SU-DHL-6 (cell line): ENCODE measurements at regions not wholly inside any gene's neighbourhood (a gene's known extent, or its start where the extent isn't known, plus 50 kb on each side); places are given as distances from the start of the nearest gene placed in this dataset.
"Not testable (repeated sequence)": the region's sequence is repeated elsewhere in the genome, so short reads cannot be mapped to it uniquely, and the experiment has no call there.

Source experiments
- H2AFZ ChIP-seq: fragments of 200-600 bp; sonication (generic); 2 replicates; pipeline ENCODE4 v1.6.1; 2014; ENCODE audit warnings: low read depth, mild to moderate bottlenecking, moderate library complexity, mixed read lengths, antibody characterized with exemption, low read length; ENCODE audit not compliant: severe bottlenecking
- H3F3A ChIP-seq: fragments of 200-600 bp; shearing (Covaris generic); 2 replicates; pipeline ENCODE4 v1.6.0; 2016; ENCODE audit warnings: antibody characterized with exemption, mild to moderate bottlenecking; ENCODE audit not compliant: insufficient read depth
- H3K27ac ChIP-seq: fragments of 200-600 bp; sonication (generic); 2 replicates; pipeline ENCODE4 v1.5.1; 2016; ENCODE audit warnings: low read depth, mild to moderate bottlenecking, low read length, moderate library complexity, mixed read lengths
- H3K27me3 ChIP-seq: fragments of 200-600 bp; sonication (generic), shearing (Covaris generic); 2 replicates; pipeline ENCODE4 v1.6.0; 2014; ENCODE audit warnings: mild to moderate bottlenecking, low read length
- H3K36me3 ChIP-seq: fragments of 200-600 bp; sonication (generic); 2 replicates; pipeline ENCODE4 v1.6.1; 2014; ENCODE audit warnings: mild to moderate bottlenecking, low read length, mixed read lengths
- H3K4me2 ChIP-seq: fragments of 300-600, 200-600 bp; shearing (Covaris generic), sonication (generic); 2 replicates; pipeline ENCODE4 v1.6.0; 2014; ENCODE audit warnings: low read length, low read depth, mild to moderate bottlenecking; ENCODE audit not compliant: poor library complexity, severe bottlenecking
- H3K4me3 ChIP-seq: fragments of 200-600 bp; sonication (generic); 2 replicates; pipeline ENCODE4 v1.5.1; 2014; ENCODE audit warnings: antibody characterized with exemption, low read length, mild to moderate bottlenecking, mixed read lengths; ENCODE audit not compliant: insufficient read depth, poor library complexity, severe bottlenecking
- H3K79me2 ChIP-seq: fragments of 200-600 bp; sonication (generic); 2 replicates; pipeline ENCODE4 v1.6.1; 2014; ENCODE audit warnings: mild to moderate bottlenecking, low read length, moderate library complexity; ENCODE audit not compliant: insufficient read depth
- H3K9ac ChIP-seq: fragments of 200-600 bp; sonication (generic); 2 replicates; pipeline ENCODE4 v1.7.0; 2014; ENCODE audit warnings: mild to moderate bottlenecking, low read length
- H3K9me2 ChIP-seq: fragments of 200-600 bp; sonication (generic); replicated peaks from 2 replicates; pipeline ENCODE4 v1.6.1; 2014; ENCODE audit warnings: low read length; ENCODE audit not compliant: insufficient read depth
- H3K9me3 ChIP-seq: fragments of 200-600 bp; sonication (generic); 2 replicates; pipeline ENCODE4 v1.6.1; 2014; ENCODE audit warnings: low read length, mixed read lengths; ENCODE audit not compliant: insufficient read depth
- H4K20me1 ChIP-seq: fragments of 200-600 bp; sonication (generic); 2 replicates; pipeline ENCODE4 v1.6.1; 2014; ENCODE audit warnings: low read depth, mild to moderate bottlenecking, antibody characterized with exemption, low read length, moderate library complexity, mixed read lengths
- TF ChIP-seq, protein P1 (sequence below): fragments of 200-600 bp; sonication (generic); IDR thresholded peaks from one replicate; pipeline ENCODE4 v1.5.1; 2017; ENCODE audit warnings: antibody characterized with exemption, mild to moderate bottlenecking, low read length, moderate library complexity; ENCODE audit not compliant: insufficient read depth, poor library complexity, severe bottlenecking

DNA sequence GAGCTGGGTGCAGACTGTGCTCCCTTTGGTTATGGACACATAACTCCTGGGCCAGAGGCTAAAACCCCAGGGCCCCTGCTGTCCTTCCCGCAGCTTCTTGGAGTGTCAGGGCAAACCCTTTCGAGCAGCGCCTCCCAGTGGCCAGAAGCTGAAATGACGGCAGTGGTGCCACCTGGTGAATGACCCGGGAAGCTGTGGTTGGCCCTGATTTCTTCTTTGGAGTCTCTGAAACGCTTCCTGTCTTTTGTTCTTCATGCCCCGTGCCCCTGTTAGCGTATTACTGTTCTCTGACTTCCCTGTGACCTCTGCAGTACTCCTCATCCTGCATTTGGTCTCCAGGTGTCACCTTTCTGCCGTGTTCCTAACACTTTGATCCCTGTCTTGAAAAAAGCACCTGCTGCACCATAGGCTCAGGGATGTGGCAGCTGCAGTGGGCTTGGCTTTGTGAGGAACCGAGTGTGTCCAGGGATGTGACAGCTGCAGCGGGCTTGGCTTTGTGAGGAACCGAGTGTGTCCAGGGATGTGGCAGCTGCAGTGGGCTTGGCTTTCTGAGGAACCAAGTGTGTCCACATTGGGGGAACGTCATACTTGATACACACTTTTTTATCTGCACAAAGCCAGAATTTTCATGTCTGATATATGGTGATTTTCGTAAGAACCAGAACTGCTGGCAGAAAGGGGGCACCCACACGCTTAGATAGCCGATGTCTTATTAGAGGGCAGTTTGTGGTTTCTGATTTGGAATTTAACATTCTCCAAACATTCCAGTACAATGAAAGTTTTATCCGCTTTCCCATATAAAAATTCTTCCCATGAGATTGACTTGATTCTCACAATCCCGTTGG lies 241.8 kb upstream of the FRG2C start:
- H3K4me2 ChIP-seq, H3K27ac ChIP-seq, H3K9ac ChIP-seq, H3K9me2 ChIP-seq, H2AFZ ChIP-seq, H3K9me3 ChIP-seq, H4K20me1 ChIP-seq, H3K27me3 ChIP-seq, H3F3A ChIP-seq, H3K4me3 ChIP-seq, H3K79me2 ChIP-seq, H3K36me3 ChIP-seq: not testable (repeated sequence)
- TF ChIP-seq, protein P1, sequence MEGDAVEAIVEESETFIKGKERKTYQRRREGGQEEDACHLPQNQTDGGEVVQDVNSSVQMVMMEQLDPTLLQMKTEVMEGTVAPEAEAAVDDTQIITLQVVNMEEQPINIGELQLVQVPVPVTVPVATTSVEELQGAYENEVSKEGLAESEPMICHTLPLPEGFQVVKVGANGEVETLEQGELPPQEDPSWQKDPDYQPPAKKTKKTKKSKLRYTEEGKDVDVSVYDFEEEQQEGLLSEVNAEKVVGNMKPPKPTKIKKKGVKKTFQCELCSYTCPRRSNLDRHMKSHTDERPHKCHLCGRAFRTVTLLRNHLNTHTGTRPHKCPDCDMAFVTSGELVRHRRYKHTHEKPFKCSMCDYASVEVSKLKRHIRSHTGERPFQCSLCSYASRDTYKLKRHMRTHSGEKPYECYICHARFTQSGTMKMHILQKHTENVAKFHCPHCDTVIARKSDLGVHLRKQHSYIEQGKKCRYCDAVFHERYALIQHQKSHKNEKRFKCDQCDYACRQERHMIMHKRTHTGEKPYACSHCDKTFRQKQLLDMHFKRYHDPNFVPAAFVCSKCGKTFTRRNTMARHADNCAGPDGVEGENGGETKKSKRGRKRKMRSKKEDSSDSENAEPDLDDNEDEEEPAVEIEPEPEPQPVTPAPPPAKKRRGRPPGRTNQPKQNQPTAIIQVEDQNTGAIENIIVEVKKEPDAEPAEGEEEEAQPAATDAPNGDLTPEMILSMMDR, result peak; percentile 16

DNA sequence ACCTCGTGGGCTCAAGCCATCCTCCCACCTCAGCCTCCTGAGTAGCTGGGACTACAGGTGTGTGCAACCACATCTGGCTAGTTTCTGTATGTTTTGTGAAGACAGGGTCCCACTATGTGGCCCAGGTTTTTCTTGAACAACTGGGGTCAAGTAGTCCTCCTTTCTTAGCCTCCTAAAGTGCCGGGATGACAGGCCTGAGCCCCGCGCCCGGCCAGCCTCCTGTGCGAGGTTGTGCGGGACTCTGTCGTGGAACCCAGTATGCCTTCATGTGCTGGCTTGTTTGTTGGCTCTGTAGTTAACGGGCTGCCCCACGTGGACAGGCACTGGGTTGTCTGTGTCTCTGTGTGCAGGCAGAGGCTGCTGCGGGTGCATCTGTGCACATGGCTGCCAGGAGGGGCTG lies 238.7 kb upstream of the FRG2C start:
- not testable (repeated sequence) for H3K27ac ChIP-seq, H2AFZ ChIP-seq, H3K36me3 ChIP-seq, H3K9me2 ChIP-seq, H4K20me1 ChIP-seq, H3F3A ChIP-seq, H3K27me3 ChIP-seq, H3K9me3 ChIP-seq, H3K79me2 ChIP-seq, H3K4me3 ChIP-seq, H3K9ac ChIP-seq, H3K4me2 ChIP-seq

DNA sequence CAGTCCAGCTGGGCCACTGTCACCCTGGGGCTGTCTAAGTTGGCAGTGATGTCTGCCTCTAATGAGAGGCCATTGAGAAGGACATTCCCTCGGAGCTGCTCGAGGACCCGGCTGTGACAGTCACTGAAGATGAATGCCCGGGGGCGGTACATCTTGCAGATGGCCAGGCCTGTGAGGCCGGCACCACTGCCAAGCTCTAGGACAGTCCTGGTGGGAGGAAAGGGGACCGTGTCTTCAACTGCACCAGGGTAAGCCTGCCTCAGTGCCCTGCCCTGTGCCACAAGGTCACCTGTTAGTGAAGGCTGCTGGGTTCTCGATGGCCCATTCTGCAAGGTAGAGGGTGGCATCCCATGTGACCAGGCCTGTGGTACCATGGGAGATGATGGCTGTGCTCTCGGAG lies 236.6 kb upstream of the FRG2C start:
- H3F3A ChIP-seq, H3K79me2 ChIP-seq, H3K9me2 ChIP-seq, H3K36me3 ChIP-seq, H3K4me3 ChIP-seq, H3K9me3 ChIP-seq, H3K27me3 ChIP-seq, H3K4me2 ChIP-seq, H4K20me1 ChIP-seq, H3K27ac ChIP-seq, H2AFZ ChIP-seq, H3K9ac ChIP-seq: not testable (repeated sequence)

DNA sequence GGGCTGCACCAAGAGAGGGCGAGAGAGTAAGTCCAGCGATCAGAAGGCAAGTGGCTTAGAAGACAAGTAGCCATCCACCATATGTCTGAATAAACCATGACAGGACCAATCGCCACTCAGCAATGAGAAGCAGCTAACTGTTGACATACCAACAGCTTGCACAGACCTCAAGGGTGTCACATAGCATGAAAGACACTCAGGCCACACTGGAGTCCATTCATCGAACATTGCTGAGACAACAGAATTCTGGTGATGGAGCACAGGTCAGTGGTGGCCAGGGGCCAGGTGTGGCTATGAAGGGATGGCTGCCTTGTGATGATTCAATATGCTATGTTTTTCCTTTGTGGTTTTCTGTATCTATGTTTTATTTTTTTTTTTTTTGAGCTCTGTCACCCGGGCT lies 236.2 kb upstream of the FRG2C start:
- not testable (repeated sequence) for H3K27ac ChIP-seq, H3K9me3 ChIP-seq, H3F3A ChIP-seq, H3K9ac ChIP-seq, H4K20me1 ChIP-seq, H3K36me3 ChIP-seq, H3K27me3 ChIP-seq, H3K4me3 ChIP-seq, H2AFZ ChIP-seq, H3K79me2 ChIP-seq, H3K9me2 ChIP-seq, H3K4me2 ChIP-seq

DNA sequence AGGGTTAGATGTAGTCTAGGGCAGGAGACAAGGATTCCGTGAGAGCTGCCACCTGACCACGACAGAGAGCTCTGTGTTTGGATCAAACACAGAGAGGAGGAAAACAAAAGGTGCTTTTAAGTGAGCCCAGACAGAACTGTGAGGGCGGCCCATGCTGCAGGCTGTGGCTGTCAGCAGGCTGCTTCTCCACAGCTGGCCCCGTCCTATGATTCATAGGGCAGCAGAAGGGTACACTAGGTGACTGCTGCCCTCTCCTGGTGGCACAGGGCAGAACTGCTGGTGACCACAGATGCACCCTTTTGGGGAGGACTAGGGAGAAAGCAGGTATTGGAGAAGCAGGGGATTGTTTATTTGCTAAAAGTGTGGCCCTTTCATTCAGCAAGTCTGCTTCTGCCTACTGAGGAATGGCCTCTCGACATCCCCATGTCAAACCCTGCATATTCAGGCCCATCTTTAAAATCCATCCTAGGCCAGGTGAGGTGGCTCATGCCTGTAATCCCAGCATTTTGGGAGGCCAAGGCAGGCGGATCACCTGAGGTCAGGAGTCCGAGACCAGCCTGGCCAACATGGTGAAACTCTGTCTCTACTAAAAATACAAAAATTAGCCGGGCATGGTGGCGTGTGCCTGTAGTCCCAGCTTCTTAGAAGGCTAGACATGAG lies 234.4 kb upstream of the FRG2C start:
- not testable (repeated sequence) for H3K27ac ChIP-seq, H3K27me3 ChIP-seq, H4K20me1 ChIP-seq, H3K9ac ChIP-seq, H3K36me3 ChIP-seq, H3K4me2 ChIP-seq, H3F3A ChIP-seq, H3K9me2 ChIP-seq, H2AFZ ChIP-seq, H3K9me3 ChIP-seq, H3K79me2 ChIP-seq, H3K4me3 ChIP-seq
- TF ChIP-seq, protein P1, result peak; percentile 32

DNA sequence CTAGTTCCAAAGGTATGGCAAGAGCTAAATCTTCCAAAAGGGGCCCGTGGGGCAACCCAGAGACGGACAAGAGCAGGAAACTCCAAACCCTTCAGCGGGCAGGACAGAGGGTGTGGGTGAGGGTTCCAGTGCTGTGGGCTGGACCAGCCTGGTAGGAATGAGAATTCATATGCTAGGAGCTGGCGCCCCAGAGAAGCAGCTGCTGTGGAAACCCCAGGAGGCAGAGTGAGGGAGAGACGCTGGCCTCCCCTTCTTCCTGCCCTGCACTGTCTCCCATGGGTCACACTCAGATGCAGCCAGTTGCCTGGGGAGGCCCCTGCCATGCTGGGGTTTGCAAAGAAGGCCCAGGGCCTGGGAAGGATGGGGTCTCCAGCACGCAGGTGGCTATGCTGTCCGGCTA lies 233.7 kb upstream of the FRG2C start:
- H3F3A ChIP-seq, H3K36me3 ChIP-seq, H3K9me3 ChIP-seq, H3K9me2 ChIP-seq, H2AFZ ChIP-seq, H3K27me3 ChIP-seq, H4K20me1 ChIP-seq, H3K9ac ChIP-seq, H3K27ac ChIP-seq, H3K4me2 ChIP-seq, H3K79me2 ChIP-seq, H3K4me3 ChIP-seq: not testable (repeated sequence)
